ENCODE measurements at regions not wholly inside any gene's neighbourhood (a gene's known extent, or its start where the extent isn't known, plus 50 kb on each side); places are given as distances from the start of the nearest gene placed in this dataset.

GRCh38 chr5:155983954-155984353 is 343.0 kb upstream of the SGCD start:
- TF ChIP-seq CTCF (IDR thresholded peaks at IDR 0.05 in 8 of 11, conservative IDR thresholded peaks at IDR 0.05 in 3 of 11) (no peak), POLR2AphosphoS5 (IDR thresholded peaks at IDR 0.05) (no peak), POLR2A (IDR thresholded peaks at IDR 0.05) (no peak)

Measured in spleen (tissue), 7 donors.